ENCODE measurements at regions not wholly inside any gene's neighbourhood (a gene's known extent, or its start where the extent isn't known, plus 50 kb on each side); places are given as distances from the start of the nearest gene placed in this dataset.

DNA sequence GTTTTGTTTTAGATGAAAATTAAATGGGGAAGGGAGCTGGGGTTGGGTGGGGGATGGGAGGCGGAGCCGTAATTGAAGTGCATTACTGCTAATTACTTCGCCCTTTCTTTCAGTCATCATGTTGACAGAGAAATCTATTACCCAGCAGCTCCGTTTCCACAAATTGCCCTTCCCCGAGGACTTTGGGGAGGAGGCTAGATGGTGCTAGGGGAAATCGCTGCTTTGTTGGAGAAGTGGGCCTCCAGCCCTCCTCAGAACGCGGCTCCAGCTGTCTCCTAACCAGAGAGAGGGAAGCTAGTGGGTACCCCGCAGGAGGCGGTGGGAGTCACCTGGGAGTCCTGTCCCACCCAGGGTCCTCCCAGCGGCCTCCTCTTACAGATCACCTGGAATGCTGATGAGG lies 130.9 kb upstream of the MYCN start:
- no peak for TF ChIP-seq CTCF (IDR thresholded peaks at IDR 0.05)
- Histone ChIP-seq H3K4me1 (ENCODE audit: control insufficient read depth, insufficient read depth, low read length) (no peaks in the 10 kb centered on the region), H3K27me3 (ENCODE audit: control insufficient read depth, insufficient read depth, low read length) (no peaks in the 10 kb centered on the region), H3K36me3 (ENCODE audit: control insufficient read depth, insufficient read depth, low read length) (no peaks in the 10 kb centered on the region), H3K9me3 (ENCODE audit: control insufficient read depth, insufficient read depth, low read length) (no peaks in the 10 kb centered on the region), H3K27ac (ENCODE audit: low read length) (no peak overlapping the region), H3K4me3 (ENCODE audit: low read length) (no peak overlapping the region)
- DNase-seq (no peak), ATAC-seq (no peak)
- no peaks in the 10 kb centered on the region for H3K9me3 Mint-ChIP-seq
- 72% methylated on average over 11 of the region's 11 CpGs for WGBS (ENCODE audit: insufficient coverage)
- intact Hi-C loops (cut with micrococcal nuclease), result no loop called here
- H3K27me3 Mint-ChIP-seq (ENCODE audit: low read depth in 2 of 2), result peaks cover 3 to 20% of the 10 kb centered on the region in 2 donors
- H3K4me3 Mint-ChIP-seq, result no peak overlapping the region
- no peak overlapping the region for H3K27ac Mint-ChIP-seq
- no peaks in the 10 kb centered on the region for H3K4me1 Mint-ChIP-seq
- H3K36me3 Mint-ChIP-seq, result no peaks in the 10 kb centered on the region

GRCh38 chr2:15810477-15811150 lies 129.7 kb upstream of the MYCN start:
- WGBS (ENCODE audit: insufficient coverage), result 87% methylated on average over 12 of the region's 12 CpGs
- Histone ChIP-seq H3K27ac (ENCODE audit: low read length) (no peak overlapping the region), H3K4me3 (ENCODE audit: low read length) (no peak overlapping the region), H3K36me3 (ENCODE audit: control insufficient read depth, insufficient read depth, low read length) (no peaks in the 10 kb centered on the region), H3K9me3 (ENCODE audit: control insufficient read depth, insufficient read depth, low read length) (no peaks in the 10 kb centered on the region), H3K27me3 (ENCODE audit: control insufficient read depth, insufficient read depth, low read length) (no peaks in the 10 kb centered on the region), H3K4me1 (ENCODE audit: control insufficient read depth, insufficient read depth, low read length) (no peaks in the 10 kb centered on the region)
- Mint-ChIP-seq H3K9me3 (no peaks in the 10 kb centered on the region), H3K27ac (no peak overlapping the region), H3K36me3 (no peaks in the 10 kb centered on the region), H3K4me3 (no peak overlapping the region), H3K4me1 (no peaks in the 10 kb centered on the region), H3K27me3 (ENCODE audit: low read depth in 2 of 2) (peaks cover 3 to 24% of the 10 kb centered on the region in 2 donors)
- no peak for ATAC-seq
- no peak for DNase-seq
- TF ChIP-seq CTCF (IDR thresholded peaks at IDR 0.05), result no peak
- intact Hi-C loops (cut with micrococcal nuclease), result no loop called here

DNA sequence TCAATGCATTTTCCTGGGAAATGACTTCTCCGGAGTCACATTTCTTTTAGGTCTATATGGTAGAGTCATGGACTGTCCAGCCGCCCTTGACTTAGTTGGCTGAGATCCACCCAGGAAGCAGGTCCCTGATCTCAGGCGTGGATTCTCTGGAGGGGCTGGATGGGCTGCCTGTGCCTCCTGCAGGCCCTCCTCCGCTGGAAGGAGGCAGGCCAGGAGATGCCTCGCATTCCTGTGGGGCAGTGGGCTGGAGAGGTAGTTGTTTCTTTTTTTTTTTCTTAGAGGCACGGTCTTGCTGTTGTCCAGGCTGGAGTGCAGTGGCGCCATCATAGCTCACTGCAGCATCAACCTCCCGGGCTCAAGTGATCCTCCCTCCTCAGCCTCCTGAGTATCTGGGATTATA lies 129.0 kb upstream of the MYCN start:
- DNase-seq (no peak), ATAC-seq (no peak)
- H3K27ac Mint-ChIP-seq, result no peak overlapping the region
- H3K36me3 Mint-ChIP-seq, result no peaks in the 10 kb centered on the region
- no peak for TF ChIP-seq CTCF (IDR thresholded peaks at IDR 0.05)
- Histone ChIP-seq H3K4me1 (ENCODE audit: control insufficient read depth, insufficient read depth, low read length) (no peaks in the 10 kb centered on the region), H3K36me3 (ENCODE audit: control insufficient read depth, insufficient read depth, low read length) (no peaks in the 10 kb centered on the region), H3K9me3 (ENCODE audit: control insufficient read depth, insufficient read depth, low read length) (no peaks in the 10 kb centered on the region), H3K4me3 (ENCODE audit: low read length) (no peak overlapping the region), H3K27ac (ENCODE audit: low read length) (no peak overlapping the region), H3K27me3 (ENCODE audit: control insufficient read depth, insufficient read depth, low read length) (no peaks in the 10 kb centered on the region)
- peaks cover 8 to 31% of the 10 kb centered on the region in 2 donors for H3K27me3 Mint-ChIP-seq (ENCODE audit: low read depth in 2 of 2)
- H3K9me3 Mint-ChIP-seq, result no peaks in the 10 kb centered on the region
- no peak overlapping the region for H3K4me3 Mint-ChIP-seq
- no peaks in the 10 kb centered on the region for H3K4me1 Mint-ChIP-seq
- intact Hi-C loops (cut with micrococcal nuclease), result no loop called here
- WGBS (ENCODE audit: insufficient coverage), result 85% methylated on average over 8 of the region's 8 CpGs

- Mint-ChIP-seq H3K27ac (no peak overlapping the region), H3K4me1 (no peaks in the 10 kb centered on the region), H3K27me3 (ENCODE audit: low read depth in 2 of 2) (peaks cover 13 to 40% of the 10 kb centered on the region in 2 donors), H3K4me3 (no peak overlapping the region), H3K9me3 (no peaks in the 10 kb centered on the region), H3K36me3 (no peaks in the 10 kb centered on the region)
- Histone ChIP-seq H3K4me1 (ENCODE audit: control insufficient read depth, insufficient read depth, low read length) (no peaks in the 10 kb centered on the region), H3K36me3 (ENCODE audit: control insufficient read depth, insufficient read depth, low read length) (no peaks in the 10 kb centered on the region), H3K27me3 (ENCODE audit: control insufficient read depth, insufficient read depth, low read length) (no peaks in the 10 kb centered on the region), H3K4me3 (ENCODE audit: low read length) (no peak overlapping the region), H3K9me3 (ENCODE audit: control insufficient read depth, insufficient read depth, low read length) (no peaks in the 10 kb centered on the region), H3K27ac (ENCODE audit: low read length) (no peak overlapping the region)
- no peak for TF ChIP-seq CTCF (IDR thresholded peaks at IDR 0.05)
- no peak for DNase-seq
- intact Hi-C loops (cut with micrococcal nuclease), result no loop called here
- 81% methylated on average over 10 of the region's 10 CpGs for WGBS (ENCODE audit: insufficient coverage)
- ATAC-seq, result no peak
These were observed 128.1 kb upstream of the MYCN start for GRCh38 chr2:15812187-15812780.
